CD4-positive, alpha-beta T cell treated with Interleukin-15 for 4 hours (primary cell): ENCODE measurements at regions not wholly inside any gene's neighbourhood (a gene's known extent, or its start where the extent isn't known, plus 50 kb on each side); places are given as distances from the start of the nearest gene placed in this dataset.

Experiments used
- DNase-seq: peaks from one replicate; pipeline ENCODE4 v3.0.0-alpha.2; 2020; ENCODE audit warnings: low spot score

DNA sequence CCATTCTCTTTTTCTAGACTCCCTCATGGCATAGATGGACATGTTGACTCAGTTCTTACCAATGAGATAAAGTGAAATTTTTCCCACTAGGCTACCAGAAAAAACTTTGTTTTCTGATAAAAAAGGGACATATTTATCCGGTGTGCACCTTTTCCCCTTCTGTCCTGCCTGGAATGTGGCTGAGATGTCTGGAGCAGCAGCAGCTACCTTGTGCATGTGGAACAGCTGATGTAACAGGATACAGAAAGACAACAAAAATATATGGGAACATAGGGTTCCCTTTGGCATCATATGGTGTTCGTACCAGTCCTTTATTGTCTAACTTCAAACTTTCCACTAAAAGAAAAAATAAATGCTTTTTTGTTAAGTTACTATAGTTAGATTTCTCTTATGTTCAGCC, 460.2 kb upstream of the HS6ST1 start:
- DNase-seq: no peak

DNA sequence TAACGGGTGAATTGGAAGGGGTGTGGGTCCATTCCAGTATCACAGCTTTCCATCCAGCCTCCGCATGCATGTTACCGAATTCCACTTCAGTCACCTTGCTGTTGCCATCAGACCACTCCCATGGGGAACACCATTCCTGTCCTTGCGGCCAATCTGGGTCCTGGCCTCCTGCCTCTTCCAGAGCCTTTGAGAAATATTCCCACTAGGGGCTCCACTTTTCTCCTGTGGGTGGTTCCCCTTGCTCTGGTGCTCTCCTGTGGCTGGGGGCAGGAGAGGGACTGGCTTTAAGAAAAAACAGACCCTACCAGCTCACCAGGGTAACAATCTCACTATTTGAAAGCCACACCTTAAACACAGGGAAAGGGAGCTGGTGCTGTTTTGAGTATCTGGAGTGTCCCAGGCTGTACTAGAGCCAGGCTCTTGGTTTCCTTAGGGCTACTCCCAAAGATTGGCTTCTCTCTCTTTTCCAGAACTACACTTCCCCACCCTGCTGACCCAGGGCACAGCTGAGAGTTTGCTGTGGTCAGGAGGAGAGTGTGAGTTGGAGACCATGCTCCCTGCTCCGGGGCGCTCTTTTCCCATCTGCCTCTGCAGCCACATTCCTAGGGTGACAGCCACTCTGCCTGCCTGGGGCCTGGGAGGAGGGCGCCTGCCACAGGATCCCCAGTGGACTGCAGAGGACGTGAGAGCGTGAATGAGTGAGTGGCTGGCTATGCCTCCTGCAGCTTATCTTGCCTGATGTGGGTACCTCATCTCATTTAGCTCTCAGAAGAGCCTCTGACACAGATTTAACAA, 460.8 kb upstream of the HS6ST1 start:
- no peak for DNase-seq

DNA sequence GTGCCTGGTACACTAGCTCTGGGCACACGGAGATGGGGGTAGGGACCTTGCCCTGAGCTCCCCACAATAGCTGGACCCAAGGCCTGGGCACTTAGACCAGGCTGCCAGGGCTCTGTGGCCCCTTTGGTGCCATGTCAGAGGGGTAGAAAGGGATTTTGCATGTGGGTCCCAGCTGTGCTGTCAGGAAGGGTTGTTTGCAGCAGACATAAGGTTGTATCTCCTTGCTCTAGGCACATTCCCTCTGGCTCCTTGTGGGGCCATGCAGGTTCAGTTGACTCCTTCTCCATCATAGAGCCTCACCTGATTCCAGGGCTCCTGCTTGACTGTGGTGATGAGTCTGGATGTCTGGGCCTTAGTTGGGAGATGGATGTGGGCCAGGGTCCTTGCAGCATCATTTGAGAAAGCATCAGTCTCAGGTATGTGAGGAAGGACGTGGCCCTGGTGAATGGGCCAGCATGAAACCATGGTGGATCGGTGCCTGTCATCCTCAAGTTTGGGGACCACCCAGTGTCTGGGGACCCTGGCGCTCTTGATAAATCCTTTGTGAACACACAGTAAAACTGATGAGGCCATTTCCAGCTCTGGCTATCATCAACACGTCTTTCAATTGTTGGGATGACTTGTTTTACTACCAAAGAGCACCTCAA, 461.9 kb upstream of the HS6ST1 start:
- DNase-seq: no peak

DNA sequence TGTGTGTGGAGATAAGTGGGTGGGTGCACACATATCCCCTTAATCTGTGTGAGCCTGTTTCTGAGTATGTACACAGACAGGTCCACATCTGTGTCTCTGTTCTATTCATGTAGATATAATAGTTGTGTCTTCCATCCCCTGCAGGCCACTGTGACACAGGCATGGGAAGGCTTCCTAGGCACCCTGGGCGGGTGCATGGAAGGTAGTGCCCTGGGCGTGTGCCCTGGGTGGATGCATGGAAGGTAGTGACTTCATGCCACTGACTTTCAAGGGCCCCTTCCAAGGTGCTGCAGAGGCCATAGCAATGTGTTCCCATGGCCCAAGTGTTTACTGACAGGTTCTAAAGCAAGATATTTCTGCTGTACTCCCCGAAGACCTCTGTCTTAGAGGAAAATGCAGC, 462.5 kb upstream of the HS6ST1 start:
- no peak for DNase-seq

DNA sequence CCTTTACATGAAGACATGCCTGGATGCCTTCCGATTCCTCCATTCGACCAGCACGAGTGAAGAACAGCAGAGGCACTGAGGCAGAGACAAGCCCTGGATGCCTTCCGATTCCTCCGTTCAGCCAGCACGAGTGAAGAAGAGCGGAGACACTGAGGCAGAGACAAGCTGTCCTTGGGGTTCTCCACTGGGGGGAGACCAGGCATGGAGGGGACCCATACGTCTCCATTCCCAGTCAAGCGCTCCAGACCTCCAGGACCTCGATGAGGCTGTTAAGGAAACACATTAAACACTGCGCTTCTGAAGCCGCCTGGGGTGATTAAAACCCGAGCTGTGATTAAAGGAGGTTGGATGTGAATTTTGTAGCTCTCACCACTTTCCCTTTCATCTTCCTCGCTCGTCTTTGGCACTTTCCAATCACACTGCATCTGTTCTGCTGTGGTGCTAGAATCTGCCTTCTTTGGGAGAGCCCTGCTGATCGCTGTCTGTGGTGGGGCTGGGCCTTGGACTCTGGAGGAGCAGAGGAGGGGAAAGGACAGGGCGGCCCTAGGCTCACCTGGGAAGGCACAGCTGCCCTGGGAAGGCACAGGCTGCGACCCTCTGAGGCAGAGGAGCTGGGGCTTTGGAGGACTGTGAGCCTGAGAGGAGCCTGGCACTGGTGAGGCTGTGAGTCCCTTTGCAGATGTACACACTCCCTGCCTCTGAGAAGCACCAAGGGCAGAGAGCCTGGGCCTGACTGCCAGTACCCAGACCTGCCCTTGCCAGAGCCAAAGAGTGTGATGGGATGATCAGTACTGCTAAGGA, 463.1 kb upstream of the HS6ST1 start:
- no peak for DNase-seq

DNA sequence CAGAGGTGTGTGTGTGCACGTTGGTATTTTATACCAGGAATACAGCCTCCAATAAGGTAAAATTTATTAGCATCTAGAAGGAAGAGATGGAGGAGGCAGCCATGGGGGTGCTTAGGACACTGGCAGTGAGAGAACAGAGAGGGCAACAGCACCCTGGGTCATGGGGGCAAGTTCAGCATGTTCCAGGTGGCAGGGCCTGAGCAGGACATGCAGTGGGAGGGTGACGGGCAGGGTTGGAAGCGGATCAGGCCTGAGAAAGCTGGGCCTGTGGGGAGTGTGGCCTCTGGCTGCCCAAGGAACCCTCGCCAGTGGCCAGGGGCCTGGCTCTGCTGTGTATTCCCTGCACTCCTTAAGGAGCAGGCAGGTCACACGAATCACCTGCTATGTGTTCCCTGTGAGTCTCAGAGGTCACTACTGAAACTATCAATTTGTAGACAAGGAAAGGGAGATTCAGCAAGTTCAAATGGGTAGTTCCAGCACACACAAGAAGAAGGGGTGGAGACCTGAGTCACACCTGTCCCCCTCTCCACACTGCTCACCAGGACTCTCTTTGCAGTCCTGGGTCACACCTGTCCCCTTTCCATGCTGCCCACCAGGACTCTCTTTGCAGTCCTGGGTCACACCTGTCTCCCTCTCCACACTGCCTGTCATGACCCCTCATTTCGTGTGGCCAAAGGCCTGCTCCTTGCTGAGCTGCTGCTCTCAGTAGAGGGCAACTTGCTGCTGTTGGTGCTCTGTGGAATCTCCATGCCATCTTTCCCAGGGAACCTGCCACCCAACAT, 463.9 kb upstream of the HS6ST1 start:
- DNase-seq: no peak

DNA sequence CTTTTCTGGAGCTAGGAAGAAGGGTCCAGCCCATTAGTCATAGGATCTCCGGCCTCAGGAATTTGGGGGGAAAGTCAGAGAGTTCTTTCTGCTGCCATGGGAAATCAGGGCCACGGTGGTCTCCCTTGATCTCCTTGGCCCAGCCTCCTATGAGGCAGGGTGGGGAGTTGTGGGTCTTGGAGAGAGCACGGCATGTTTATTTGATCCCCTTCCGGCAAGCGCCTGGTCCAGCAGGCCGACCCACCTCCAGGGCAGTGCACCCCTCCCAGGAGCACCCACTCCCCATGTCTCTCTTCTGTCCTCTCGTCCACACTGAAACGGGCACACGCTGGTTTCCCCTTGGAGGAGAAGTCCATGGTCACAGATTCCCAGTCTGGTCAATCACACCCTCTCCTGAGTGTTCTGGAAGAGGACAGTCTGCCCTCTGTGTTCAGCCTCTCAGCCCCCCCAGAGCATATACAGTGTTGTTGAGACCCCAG, 464.6 kb upstream of the HS6ST1 start:
- no peak for DNase-seq

DNA sequence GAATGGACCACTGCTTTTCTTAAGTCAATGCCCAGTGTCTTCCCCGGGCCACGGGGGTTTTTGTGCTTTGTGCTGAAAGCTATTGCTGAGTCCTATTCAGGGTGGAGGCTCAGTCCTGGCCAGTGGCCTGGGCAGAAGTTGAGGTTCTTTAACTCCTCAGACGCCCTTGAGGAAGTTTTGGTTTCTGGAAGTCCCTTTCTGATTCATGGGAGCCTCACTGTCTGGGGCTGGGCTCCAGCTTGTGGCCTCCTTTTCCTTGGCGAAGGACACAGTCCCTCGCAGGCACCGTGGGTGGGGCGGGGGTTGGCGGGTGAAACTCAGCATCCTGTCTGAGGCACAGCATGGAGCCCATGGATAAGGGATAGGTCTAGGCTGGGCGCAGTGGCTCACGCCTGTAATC, 465.2 kb upstream of the HS6ST1 start:
- DNase-seq: no peak

DNA sequence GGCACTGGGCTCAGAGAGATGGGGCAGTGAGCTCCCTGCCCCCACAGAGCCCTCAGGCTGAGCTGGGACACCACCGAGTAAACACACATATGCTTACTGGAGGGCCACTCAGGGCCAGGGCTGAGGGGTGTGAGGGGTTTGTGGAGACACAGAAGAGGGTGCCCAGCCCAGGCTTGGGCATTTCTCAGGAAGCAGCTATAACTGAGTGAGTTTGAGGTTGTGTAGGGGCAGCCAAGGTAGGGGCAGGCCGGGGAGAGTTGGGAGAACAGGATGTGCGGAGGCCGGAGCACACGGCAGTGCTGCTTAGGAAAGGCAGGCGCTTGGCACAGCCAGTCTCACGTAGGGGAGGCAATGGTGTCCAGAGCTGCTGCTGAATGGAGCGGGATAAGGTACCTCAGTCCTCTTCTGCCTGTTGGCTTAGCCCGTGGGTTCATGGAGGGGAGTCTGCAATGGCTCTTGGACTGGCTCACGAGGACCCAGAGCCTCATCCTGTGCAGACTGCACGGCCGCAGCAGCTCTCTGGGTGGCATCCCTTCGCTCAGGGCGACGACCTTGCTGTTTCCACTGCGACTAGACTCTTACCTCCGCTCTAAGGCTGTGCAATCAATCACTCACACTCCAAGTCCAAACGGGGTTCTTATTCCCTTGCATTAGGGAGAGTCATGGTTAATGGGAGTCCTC, 466.1 kb upstream of the HS6ST1 start:
- no peak for DNase-seq

DNA sequence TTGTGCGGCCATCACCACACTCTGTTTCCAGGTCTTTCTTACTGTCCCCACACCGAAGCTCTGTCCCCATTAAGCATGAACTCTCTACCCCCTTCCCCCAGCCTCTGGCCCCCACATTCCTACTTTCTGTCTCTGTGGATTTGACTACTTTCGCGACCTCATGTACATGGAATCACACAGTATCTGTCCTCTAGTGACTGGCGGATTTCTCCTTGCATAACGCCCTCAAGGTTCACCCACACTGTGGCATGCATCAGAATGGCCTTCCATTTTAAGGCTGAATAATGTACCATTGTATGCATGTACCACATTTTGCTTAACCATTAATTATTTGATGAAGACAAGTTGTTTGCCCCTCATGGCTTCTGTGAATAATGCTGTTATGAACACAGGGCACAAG, 467.6 kb upstream of the HS6ST1 start:
- DNase-seq: no peak

DNA sequence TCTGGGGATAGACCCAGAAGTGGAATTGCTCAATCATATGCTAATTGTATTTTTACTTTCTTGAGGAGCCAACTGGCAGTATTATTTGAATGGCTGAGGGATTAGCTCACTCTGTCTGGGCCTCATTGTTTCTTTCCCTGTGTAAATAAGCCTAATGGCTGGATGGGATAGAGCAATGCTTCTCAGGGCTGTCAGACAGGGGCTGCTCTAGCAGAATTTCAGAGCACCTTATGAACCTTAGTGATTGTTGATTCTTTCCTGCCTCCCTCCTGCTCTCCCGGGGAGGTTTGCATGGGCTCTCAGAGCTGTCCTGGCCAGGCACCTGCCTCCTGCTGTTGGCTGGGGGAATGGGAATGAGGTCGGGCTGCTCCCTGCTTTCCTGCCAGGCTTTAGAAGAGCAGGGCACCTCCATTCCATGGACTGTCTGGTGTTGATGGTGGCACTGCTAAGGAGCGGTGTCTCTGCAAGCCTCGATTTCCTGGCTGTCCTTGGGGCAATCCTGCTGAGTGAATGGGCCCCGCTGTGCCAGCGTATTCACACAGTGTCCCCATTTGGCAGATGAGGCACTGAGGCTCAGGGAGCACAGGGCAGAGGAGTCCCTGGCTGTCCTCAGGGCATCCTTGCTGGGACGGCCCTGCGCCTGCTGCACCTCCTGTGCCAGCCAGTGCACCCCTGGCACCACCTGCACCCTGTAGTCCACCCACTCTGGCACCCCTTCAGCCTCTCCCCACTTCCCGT, 468.2 kb upstream of the HS6ST1 start:
- DNase-seq: no peak

DNA sequence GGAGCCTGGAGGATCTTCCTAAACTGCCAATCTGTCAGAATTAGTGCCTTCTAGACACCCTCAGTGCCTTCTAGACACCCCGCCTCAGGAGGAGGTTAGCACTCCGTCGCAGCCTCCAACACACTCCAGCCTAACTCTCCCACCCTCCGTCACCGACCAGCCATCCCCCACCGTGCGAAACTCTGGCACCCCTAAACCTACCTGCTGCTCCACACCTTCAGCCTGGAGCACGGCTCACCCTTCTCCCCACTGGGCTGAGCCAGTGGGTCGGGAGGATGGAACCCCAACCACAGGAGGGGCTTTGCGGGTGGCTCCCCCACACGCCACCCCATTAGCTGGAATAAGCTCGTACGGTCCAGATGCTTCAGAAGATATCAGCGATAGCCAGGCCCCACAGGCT, 468.9 kb upstream of the HS6ST1 start:
- no peak for DNase-seq

DNA sequence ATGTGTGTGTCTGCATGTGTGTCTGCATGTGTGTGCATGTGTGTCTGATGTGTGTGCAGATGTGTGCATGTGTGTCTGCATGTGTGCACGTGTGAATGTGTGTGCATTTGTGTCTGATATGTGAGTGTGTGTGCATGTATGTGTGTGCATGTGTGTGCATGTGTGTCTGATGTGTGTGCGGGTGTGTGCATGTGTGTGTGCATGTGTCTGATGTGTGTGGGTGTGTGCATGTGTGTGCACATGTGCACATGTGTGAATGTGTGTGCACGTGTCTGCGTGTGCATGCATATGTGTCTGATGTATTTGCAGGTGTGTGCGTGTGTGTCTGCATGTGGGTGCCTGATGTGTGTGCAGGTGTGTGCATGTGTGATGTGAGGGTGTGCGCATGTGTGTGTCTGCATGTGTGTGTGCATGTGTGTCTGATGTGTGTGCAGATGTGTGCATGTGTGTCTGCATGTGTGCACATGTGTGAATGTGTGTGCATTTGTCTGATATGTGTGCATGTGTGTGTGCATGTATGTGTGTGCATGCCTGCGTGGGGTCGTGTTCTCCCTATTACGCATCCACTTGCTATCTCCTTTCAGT, 470.1 kb upstream of the HS6ST1 start:
- DNase-seq: no peak

DNA sequence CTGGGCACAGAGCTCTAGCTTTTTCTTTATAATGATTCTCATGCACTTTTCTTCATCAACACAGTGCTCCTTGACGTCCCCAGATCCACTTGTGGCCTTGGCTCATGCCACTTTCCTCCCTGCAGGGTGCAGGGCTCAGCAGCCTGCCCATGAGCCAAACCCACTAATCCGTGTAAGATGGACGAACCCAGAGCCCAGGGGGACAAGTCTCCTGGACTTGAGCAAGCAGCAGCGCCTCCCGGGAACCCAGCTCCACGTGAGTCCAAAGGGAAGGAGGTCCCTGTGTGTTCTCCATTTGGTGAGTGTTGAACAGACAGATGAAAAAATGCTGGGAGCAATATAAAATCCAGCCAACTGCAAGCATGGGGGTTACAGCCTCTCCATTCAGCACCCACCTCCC, 470.6 kb upstream of the HS6ST1 start:
- no peak for DNase-seq

DNA sequence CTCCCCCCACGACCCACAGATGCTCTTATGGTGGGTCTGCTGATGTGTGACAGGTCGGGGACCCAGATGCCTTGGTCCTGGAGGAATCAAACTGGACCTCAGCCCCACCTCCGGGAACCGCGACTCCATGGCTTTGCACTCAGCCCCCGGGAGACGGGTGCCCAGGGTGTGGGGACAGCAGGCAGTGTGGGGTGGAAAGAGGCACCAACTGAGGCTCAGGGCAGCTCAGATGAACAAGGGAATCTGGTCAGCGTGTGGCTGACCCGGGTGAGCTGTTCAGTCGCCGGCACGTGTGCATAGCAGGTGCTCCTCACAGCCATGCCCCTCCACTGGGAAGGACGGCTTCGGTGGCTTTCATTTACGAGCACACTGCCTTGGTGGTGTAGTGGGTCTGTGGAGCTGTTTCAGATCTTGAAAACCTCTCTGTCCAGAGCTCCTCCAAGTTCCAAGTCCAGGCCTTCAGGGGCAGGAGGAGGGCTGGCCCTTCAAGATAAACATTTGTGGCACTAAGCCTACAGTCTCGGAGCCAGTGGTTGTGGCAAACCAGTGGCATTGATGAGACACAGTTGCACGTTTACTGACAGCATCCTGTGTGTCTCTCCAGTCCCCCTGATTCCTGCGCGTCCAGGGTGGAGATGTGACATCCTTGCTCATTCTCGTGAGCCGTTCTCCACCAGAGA, 471.2 kb upstream of the HS6ST1 start:
- DNase-seq: no peak

DNA sequence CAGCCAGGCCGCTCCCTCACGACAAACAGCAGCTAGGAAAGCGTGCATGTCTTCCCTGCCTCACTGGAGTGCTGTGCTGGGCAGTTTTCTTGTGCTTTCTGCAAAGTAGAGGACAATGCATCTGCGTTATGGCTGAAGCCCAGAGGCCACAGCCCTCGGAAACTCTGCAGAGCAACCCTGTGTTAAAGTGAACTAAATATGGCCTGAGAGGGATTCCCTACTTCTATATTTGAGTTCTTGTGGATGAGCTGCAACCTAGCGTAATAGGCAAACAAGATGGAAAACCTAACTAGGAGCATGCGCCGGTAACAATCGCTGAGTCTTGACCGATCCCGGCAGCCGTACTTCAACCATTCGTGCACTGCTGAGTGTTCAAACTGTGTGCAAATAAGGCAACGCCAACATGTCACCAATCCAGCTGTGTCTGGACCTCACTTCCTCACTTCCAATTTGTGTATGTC, 471.9 kb upstream of the HS6ST1 start:
- no peak for DNase-seq

DNA sequence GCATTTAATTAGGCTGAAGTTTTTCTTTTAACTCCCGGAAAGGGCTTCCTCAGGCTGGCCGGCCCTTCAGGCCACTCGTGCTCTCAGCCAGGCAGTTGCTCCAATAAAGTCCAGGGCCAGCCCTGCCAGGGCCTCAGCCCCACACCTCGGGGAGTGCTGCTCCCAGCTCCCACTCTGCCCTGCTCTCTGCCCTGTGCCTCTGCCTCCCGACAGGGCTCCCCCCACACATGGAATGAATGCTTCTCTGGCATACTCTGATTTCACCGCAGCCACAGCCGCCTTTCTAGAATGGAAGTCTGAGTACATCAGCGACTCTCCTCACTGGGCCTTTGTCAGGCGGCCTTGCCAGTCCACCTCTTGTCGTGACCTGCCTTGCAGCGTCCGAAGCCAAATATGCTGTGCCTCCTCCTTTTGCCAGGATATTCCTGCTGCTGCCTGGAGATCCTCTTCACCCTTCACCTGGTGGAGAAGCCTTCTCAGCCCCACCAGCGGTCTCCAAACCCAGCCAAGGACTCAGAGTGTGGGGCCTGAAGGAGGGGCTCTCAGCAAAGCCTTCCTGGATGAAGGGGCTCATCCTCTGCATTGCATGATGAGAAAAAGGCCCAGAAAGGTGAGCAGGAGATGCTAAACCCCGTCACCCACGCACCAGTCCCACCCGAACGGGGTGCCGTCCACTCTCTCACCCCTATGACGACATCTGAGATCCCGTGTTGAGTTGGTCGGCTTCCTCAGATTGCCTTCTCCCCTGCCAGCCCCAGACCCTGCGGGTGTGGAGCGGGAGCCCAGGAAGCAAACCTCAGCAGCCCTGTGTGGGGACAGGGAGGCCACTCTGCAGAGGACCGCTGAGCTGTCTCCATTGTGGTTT, 472.7 kb upstream of the HS6ST1 start:
- no peak for DNase-seq

DNA sequence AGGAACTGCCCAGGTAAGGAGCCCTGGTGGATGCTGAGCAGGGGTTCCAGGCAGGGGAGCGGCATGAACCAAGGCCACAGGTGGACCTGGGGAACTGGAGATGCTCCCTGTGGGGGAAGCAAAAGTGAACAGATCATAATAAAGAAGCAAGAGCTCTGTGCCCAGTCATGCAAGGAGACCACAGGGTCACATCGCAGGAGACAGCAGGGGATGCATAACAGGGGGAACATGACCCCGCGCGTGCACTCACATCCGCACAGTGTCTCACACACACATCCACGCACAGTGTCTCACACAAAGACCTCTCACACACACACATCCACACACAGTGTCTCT, 473.3 kb upstream of the HS6ST1 start:
- DNase-seq: no peak

DNA sequence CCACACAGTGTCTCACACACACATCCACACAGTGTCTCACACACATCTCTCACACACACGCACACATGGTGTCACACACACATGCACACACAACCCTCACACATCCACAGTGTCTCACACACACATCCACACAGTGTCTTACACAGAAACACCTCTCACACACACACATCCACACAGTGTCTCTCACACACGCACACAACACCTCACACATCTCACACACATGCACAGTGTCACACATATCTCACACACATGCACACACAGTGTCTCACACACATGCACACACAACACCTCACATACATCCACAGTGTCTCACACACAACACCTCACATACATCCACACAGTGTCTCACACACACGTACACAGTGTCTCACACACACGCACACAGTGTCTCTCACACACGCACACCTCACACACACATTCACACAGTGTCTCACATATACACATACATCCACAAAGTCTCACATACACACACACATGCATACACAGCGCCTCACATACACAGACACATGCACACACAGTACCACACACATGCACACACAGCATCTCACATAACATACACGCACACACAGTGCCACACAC, 473.9 kb upstream of the HS6ST1 start:
- no peak for DNase-seq
